ENCODE measurements at regions not wholly inside any gene's neighbourhood (a gene's known extent, or its start where the extent isn't known, plus 50 kb on each side); places are given as distances from the start of the nearest gene placed in this dataset.
"Not testable (repeated sequence)": the region's sequence is repeated elsewhere in the genome, so short reads cannot be mapped to it uniquely, and the experiment has no call there.

GRCh38 chr21:13303763-13304162, 305.8 kb upstream of the POTED start:
- H3K79me2 ChIP-seq (ENCODE audit: low read depth); H3F3A ChIP-seq (ENCODE audit: insufficient read depth, low read depth); H3K4me2 ChIP-seq; H4K20me1 ChIP-seq (ENCODE audit: insufficient read depth); H3K27me3 ChIP-seq (ENCODE audit: insufficient read depth, low read depth); H3K9me2 ChIP-seq (ENCODE audit: insufficient read depth); H3K27ac ChIP-seq; DNase-seq; H3K36me3 ChIP-seq (ENCODE audit: low read depth); BruUV-seq (replicated peaks); H3K4me1 ChIP-seq (replicated peaks; ENCODE audit: insufficient read depth); POLR2A ChIA-PET (ENCODE audit: unreplicated experiment); H2AFZ ChIP-seq; intact Hi-C loops (cut with micrococcal nuclease; ENCODE audit: unreplicated experiment); H3K9me3 ChIP-seq (ENCODE audit: insufficient read depth, low read depth); H3K4me3 ChIP-seq; CTCF ChIA-PET: not testable (repeated sequence)

GRCh38 chr21:13304901-13305300, 304.7 kb upstream of the POTED start:
- H3K9me3 ChIP-seq (ENCODE audit: insufficient read depth, low read depth); intact Hi-C loops (cut with micrococcal nuclease; ENCODE audit: unreplicated experiment); H3K27me3 ChIP-seq (ENCODE audit: insufficient read depth, low read depth); H2AFZ ChIP-seq; POLR2A ChIA-PET (ENCODE audit: unreplicated experiment); BruUV-seq (replicated peaks); H3K4me3 ChIP-seq; CTCF ChIA-PET; H3K9me2 ChIP-seq (ENCODE audit: insufficient read depth); H3K4me1 ChIP-seq (replicated peaks; ENCODE audit: insufficient read depth); H3K79me2 ChIP-seq (ENCODE audit: low read depth); H3K36me3 ChIP-seq (ENCODE audit: low read depth); DNase-seq; H4K20me1 ChIP-seq (ENCODE audit: insufficient read depth); H3F3A ChIP-seq (ENCODE audit: insufficient read depth, low read depth); H3K27ac ChIP-seq; H3K4me2 ChIP-seq: not testable (repeated sequence)

GRCh38 chr21:13310120-13310519, 299.5 kb upstream of the POTED start:
- BruUV-seq (replicated peaks); POLR2A ChIA-PET (ENCODE audit: unreplicated experiment); H3K4me1 ChIP-seq (replicated peaks; ENCODE audit: insufficient read depth); H3K9me3 ChIP-seq (ENCODE audit: insufficient read depth, low read depth); CTCF ChIA-PET; H3K36me3 ChIP-seq (ENCODE audit: low read depth); H3K4me3 ChIP-seq; H4K20me1 ChIP-seq (ENCODE audit: insufficient read depth); H3K4me2 ChIP-seq; H3K9me2 ChIP-seq (ENCODE audit: insufficient read depth); DNase-seq; H3K27me3 ChIP-seq (ENCODE audit: insufficient read depth, low read depth); H2AFZ ChIP-seq; H3K27ac ChIP-seq; intact Hi-C loops (cut with micrococcal nuclease; ENCODE audit: unreplicated experiment); H3K79me2 ChIP-seq (ENCODE audit: low read depth); H3F3A ChIP-seq (ENCODE audit: insufficient read depth, low read depth): not testable (repeated sequence)

- H3K4me2 ChIP-seq; H3F3A ChIP-seq (ENCODE audit: insufficient read depth, low read depth); H3K36me3 ChIP-seq (ENCODE audit: low read depth); H3K9me3 ChIP-seq (ENCODE audit: insufficient read depth, low read depth); H4K20me1 ChIP-seq (ENCODE audit: insufficient read depth); H3K9me2 ChIP-seq (ENCODE audit: insufficient read depth); H3K4me3 ChIP-seq; H3K79me2 ChIP-seq (ENCODE audit: low read depth); CTCF ChIA-PET; H3K4me1 ChIP-seq (replicated peaks; ENCODE audit: insufficient read depth); H3K27me3 ChIP-seq (ENCODE audit: insufficient read depth, low read depth); BruUV-seq (replicated peaks); H2AFZ ChIP-seq; H3K27ac ChIP-seq; intact Hi-C loops (cut with micrococcal nuclease; ENCODE audit: unreplicated experiment); POLR2A ChIA-PET (ENCODE audit: unreplicated experiment); DNase-seq: not testable (repeated sequence)
Observed at GRCh38 chr21:13310570-13311524, 298.7 kb upstream of the POTED start.

- H2AFZ ChIP-seq; DNase-seq; BruUV-seq (replicated peaks); H3K27me3 ChIP-seq (ENCODE audit: insufficient read depth, low read depth); H3K79me2 ChIP-seq (ENCODE audit: low read depth); H3K9me3 ChIP-seq (ENCODE audit: insufficient read depth, low read depth); H3K27ac ChIP-seq; H3K4me1 ChIP-seq (replicated peaks; ENCODE audit: insufficient read depth); H3K9me2 ChIP-seq (ENCODE audit: insufficient read depth); H3K4me3 ChIP-seq; H3K36me3 ChIP-seq (ENCODE audit: low read depth); CTCF ChIA-PET; H3F3A ChIP-seq (ENCODE audit: insufficient read depth, low read depth); intact Hi-C loops (cut with micrococcal nuclease; ENCODE audit: unreplicated experiment); H3K4me2 ChIP-seq; POLR2A ChIA-PET (ENCODE audit: unreplicated experiment); H4K20me1 ChIP-seq (ENCODE audit: insufficient read depth): not testable (repeated sequence)
Observed at GRCh38 chr21:13318718-13319117, 290.9 kb upstream of the POTED start.

- H3K27me3 ChIP-seq (ENCODE audit: insufficient read depth, low read depth); H3F3A ChIP-seq (ENCODE audit: insufficient read depth, low read depth); H2AFZ ChIP-seq; H3K4me1 ChIP-seq (replicated peaks; ENCODE audit: insufficient read depth); H4K20me1 ChIP-seq (ENCODE audit: insufficient read depth); POLR2A ChIA-PET (ENCODE audit: unreplicated experiment); H3K4me2 ChIP-seq; H3K36me3 ChIP-seq (ENCODE audit: low read depth); intact Hi-C loops (cut with micrococcal nuclease; ENCODE audit: unreplicated experiment); DNase-seq; H3K79me2 ChIP-seq (ENCODE audit: low read depth); CTCF ChIA-PET; H3K9me3 ChIP-seq (ENCODE audit: insufficient read depth, low read depth); H3K4me3 ChIP-seq; H3K27ac ChIP-seq; BruUV-seq (replicated peaks); H3K9me2 ChIP-seq (ENCODE audit: insufficient read depth): not testable (repeated sequence)
Observed at GRCh38 chr21:13321919-13322318, 287.7 kb upstream of the POTED start.

All from PC-9 (cell line).